Retina (tissue), 1 donor: ENCODE measurements at regions not wholly inside any gene's neighbourhood (a gene's known extent, or its start where the extent isn't known, plus 50 kb on each side); places are given as distances from the start of the nearest gene placed in this dataset.

Source experiments
- DNase-seq: peaks from one replicate; pipeline ENCODE4 v3.0.0-alpha.2; 2016

DNA sequence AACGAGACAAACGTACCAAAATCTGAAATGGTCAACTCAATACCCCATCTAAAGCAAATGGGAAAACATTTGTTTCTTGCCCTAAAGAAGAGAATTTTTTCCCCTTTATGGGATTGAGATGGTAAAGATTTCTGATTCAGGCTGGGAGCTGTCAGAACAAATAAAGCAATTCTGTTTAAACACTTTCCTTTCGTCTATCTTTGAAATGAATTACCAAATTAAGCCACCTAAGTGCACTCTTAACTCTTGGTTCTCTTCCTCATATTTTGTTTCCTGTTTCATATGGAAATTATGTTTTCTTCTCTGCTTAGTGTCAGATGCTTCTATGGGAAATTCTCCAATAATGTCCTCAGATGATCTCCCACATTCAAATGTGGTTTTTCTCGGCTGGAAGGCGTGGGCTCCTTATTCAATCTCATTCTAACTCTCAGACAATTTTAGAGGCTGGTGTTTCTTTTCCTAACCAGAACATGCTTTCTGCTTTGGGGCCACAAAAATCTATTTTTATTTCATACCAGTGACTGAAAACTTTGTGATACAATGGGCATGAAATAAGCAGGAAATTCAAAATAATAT lies 50.3 kb upstream of the HPF1 start:
- no peak for DNase-seq
